ENCODE measurements at regions not wholly inside any gene's neighbourhood (a gene's known extent, or its start where the extent isn't known, plus 50 kb on each side); places are given as distances from the start of the nearest gene placed in this dataset.

GRCh38 chr7:41383596-41383995 lies 319.3 kb downstream of the INHBA start:
- DNase-seq (no peak), FAIRE-seq (no peak)
- Histone ChIP-seq H3K4me1 (ENCODE audit: control insufficient read depth in 3 of 3, insufficient read depth in 2 of 3, low read depth in 1 of 3, low read length in 2 of 3) (no peaks in the 10 kb centered on the region), H3K27ac (ENCODE audit: low read depth in 1 of 3, low read length in 2 of 3) (no peak overlapping the region), H3K36me3 (ENCODE audit: control insufficient read depth in 3 of 3, insufficient read depth in 2 of 3, low read depth in 1 of 3, low read length in 3 of 3) (no peaks in the 10 kb centered on the region), H3K9me3 (ENCODE audit: control insufficient read depth in 2 of 2, insufficient read depth in 1 of 2, low read depth in 1 of 2, low read length in 1 of 2) (no peaks in the 10 kb centered on the region), H3K4me3 (ENCODE audit: low read depth in 1 of 3, low read length in 3 of 3) (no peak overlapping the region), H3K27me3 (ENCODE audit: control insufficient read depth in 3 of 3, insufficient read depth in 3 of 3, low read length in 3 of 3) (no peaks in the 10 kb centered on the region)
- WGBS, 3 donors: 56 to 79% (median 68%) methylated on average over 3 of the region's 3 CpGs

GRCh38 chr7:41378156-41378555 lies 324.7 kb downstream of the INHBA start:
- no peaks in the 10 kb centered on the region for H3K36me3 ChIP-seq (ENCODE audit: control insufficient read depth in 3 of 3, insufficient read depth in 2 of 3, low read depth in 1 of 3, low read length in 3 of 3)
- no peak for DNase-seq
- 50 to 67% (median 65%) methylated on average over 2 of the region's 2 CpGs for WGBS, 3 donors

GRCh38 chr7:41375582-41375981 lies 327.3 kb downstream of the INHBA start:
- no peaks in the 10 kb centered on the region for H3K9me3 ChIP-seq (ENCODE audit: control insufficient read depth in 2 of 2, insufficient read depth in 1 of 2, low read depth in 1 of 2, low read length in 1 of 2)
- DNase-seq (no peak), FAIRE-seq (no peak)
- H3K27me3 ChIP-seq (ENCODE audit: control insufficient read depth in 3 of 3, insufficient read depth in 3 of 3, low read length in 3 of 3): no peaks in the 10 kb centered on the region
- H3K4me1 ChIP-seq (ENCODE audit: control insufficient read depth in 3 of 3, insufficient read depth in 2 of 3, low read depth in 1 of 3, low read length in 2 of 3): no peaks in the 10 kb centered on the region
- no peak overlapping the region for H3K4me3 ChIP-seq (ENCODE audit: low read depth in 1 of 3, low read length in 3 of 3)
- no peaks in the 10 kb centered on the region for H3K36me3 ChIP-seq (ENCODE audit: control insufficient read depth in 3 of 3, insufficient read depth in 2 of 3, low read depth in 1 of 3, low read length in 3 of 3)
- H3K27ac ChIP-seq (ENCODE audit: low read depth in 1 of 3, low read length in 2 of 3): no peak overlapping the region
- 69 to 86% (median 81%) methylated on average over 1 of the region's 1 CpG for WGBS, 3 donors

More at GRCh38 chr7:41378156-41378555, 324.7 kb downstream of the INHBA start:
- Histone ChIP-seq H3K4me3 (ENCODE audit: low read depth in 1 of 3, low read length in 3 of 3) (no peak overlapping the region), H3K27me3 (ENCODE audit: control insufficient read depth in 3 of 3, insufficient read depth in 3 of 3, low read length in 3 of 3) (no peaks in the 10 kb centered on the region), H3K9me3 (ENCODE audit: control insufficient read depth in 2 of 2, insufficient read depth in 1 of 2, low read depth in 1 of 2, low read length in 1 of 2) (no peaks in the 10 kb centered on the region), H3K27ac (ENCODE audit: low read depth in 1 of 3, low read length in 2 of 3) (no peak overlapping the region), H3K4me1 (ENCODE audit: control insufficient read depth in 3 of 3, insufficient read depth in 2 of 3, low read depth in 1 of 3, low read length in 2 of 3) (no peaks in the 10 kb centered on the region)
- FAIRE-seq: no peak

GRCh38 chr7:41374150-41374848 lies 328.6 kb downstream of the INHBA start:
- Histone ChIP-seq H3K4me1 (ENCODE audit: control insufficient read depth in 3 of 3, insufficient read depth in 2 of 3, low read depth in 1 of 3, low read length in 2 of 3) (no peaks in the 10 kb centered on the region), H3K4me3 (ENCODE audit: low read depth in 1 of 3, low read length in 3 of 3) (no peak overlapping the region), H3K36me3 (ENCODE audit: control insufficient read depth in 3 of 3, insufficient read depth in 2 of 3, low read depth in 1 of 3, low read length in 3 of 3) (no peaks in the 10 kb centered on the region), H3K9me3 (ENCODE audit: control insufficient read depth in 2 of 2, insufficient read depth in 1 of 2, low read depth in 1 of 2, low read length in 1 of 2) (no peaks in the 10 kb centered on the region), H3K27ac (ENCODE audit: low read depth in 1 of 3, low read length in 2 of 3) (no peak overlapping the region), H3K27me3 (ENCODE audit: control insufficient read depth in 3 of 3, insufficient read depth in 3 of 3, low read length in 3 of 3) (no peaks in the 10 kb centered on the region)
- no peak for FAIRE-seq
- DNase-seq: no peak
- 68 to 77% (median 72%) methylated on average over 6 of the region's 6 CpGs for WGBS, 3 donors

GRCh38 chr7:41367967-41368882 lies 334.7 kb downstream of the INHBA start:
- Histone ChIP-seq H3K36me3 (ENCODE audit: control insufficient read depth in 3 of 3, insufficient read depth in 2 of 3, low read depth in 1 of 3, low read length in 3 of 3) (no peaks in the 10 kb centered on the region), H3K4me1 (ENCODE audit: control insufficient read depth in 3 of 3, insufficient read depth in 2 of 3, low read depth in 1 of 3, low read length in 2 of 3) (no peaks in the 10 kb centered on the region), H3K4me3 (ENCODE audit: low read depth in 1 of 3, low read length in 3 of 3) (no peak overlapping the region), H3K9me3 (ENCODE audit: control insufficient read depth in 2 of 2, insufficient read depth in 1 of 2, low read depth in 1 of 2, low read length in 1 of 2) (no peaks in the 10 kb centered on the region), H3K27me3 (ENCODE audit: control insufficient read depth in 3 of 3, insufficient read depth in 3 of 3, low read length in 3 of 3) (no peaks in the 10 kb centered on the region), H3K27ac (ENCODE audit: low read depth in 1 of 3, low read length in 2 of 3) (no peak overlapping the region)
- WGBS, 3 donors: 69 to 86% (median 86%) methylated on average over 11 of the region's 11 CpGs
- DNase-seq (no peak), FAIRE-seq (no peak)

- Histone ChIP-seq H3K27me3 (ENCODE audit: control insufficient read depth in 3 of 3, insufficient read depth in 3 of 3, low read length in 3 of 3) (no peaks in the 10 kb centered on the region), H3K4me1 (ENCODE audit: control insufficient read depth in 3 of 3, insufficient read depth in 2 of 3, low read depth in 1 of 3, low read length in 2 of 3) (no peaks in the 10 kb centered on the region), H3K4me3 (ENCODE audit: low read depth in 1 of 3, low read length in 3 of 3) (no peak overlapping the region), H3K36me3 (ENCODE audit: control insufficient read depth in 3 of 3, insufficient read depth in 2 of 3, low read depth in 1 of 3, low read length in 3 of 3) (no peaks in the 10 kb centered on the region), H3K27ac (ENCODE audit: low read depth in 1 of 3, low read length in 2 of 3) (no peak overlapping the region), H3K9me3 (ENCODE audit: control insufficient read depth in 2 of 2, insufficient read depth in 1 of 2, low read depth in 1 of 2, low read length in 1 of 2) (no peaks in the 10 kb centered on the region)
- no peak for FAIRE-seq
- no peak for DNase-seq
- WGBS, 3 donors: 20 to 43% (median 20%) methylated on average over 1 of the region's 1 CpG
Observed at GRCh38 chr7:41351091-41351490, 351.8 kb downstream of the INHBA start.

- H3K27me3 ChIP-seq (ENCODE audit: control insufficient read depth in 3 of 3, insufficient read depth in 3 of 3, low read length in 3 of 3): no peaks in the 10 kb centered on the region
- H3K27ac ChIP-seq (ENCODE audit: low read depth in 1 of 3, low read length in 2 of 3): no peak overlapping the region
- no peaks in the 10 kb centered on the region for H3K4me1 ChIP-seq (ENCODE audit: control insufficient read depth in 3 of 3, insufficient read depth in 2 of 3, low read depth in 1 of 3, low read length in 2 of 3)
- DNase-seq (no peak), FAIRE-seq (no peak)
- H3K36me3 ChIP-seq (ENCODE audit: control insufficient read depth in 3 of 3, insufficient read depth in 2 of 3, low read depth in 1 of 3, low read length in 3 of 3): no peaks in the 10 kb centered on the region
- 83 to 91% (median 87%) methylated on average over 5 of the region's 5 CpGs for WGBS, 3 donors
- no peaks in the 10 kb centered on the region for H3K9me3 ChIP-seq (ENCODE audit: control insufficient read depth in 2 of 2, insufficient read depth in 1 of 2, low read depth in 1 of 2, low read length in 1 of 2)
- no peak overlapping the region for H3K4me3 ChIP-seq (ENCODE audit: low read depth in 1 of 3, low read length in 3 of 3)
Observed at GRCh38 chr7:41346878-41347277, 356.0 kb downstream of the INHBA start.

GRCh38 chr7:41339913-41340676 lies 362.8 kb downstream of the INHBA start:
- 66 to 74% (median 66%) methylated on average over 8 of the region's 8 CpGs for WGBS, 3 donors
- H3K9me3 ChIP-seq (ENCODE audit: control insufficient read depth in 2 of 2, insufficient read depth in 1 of 2, low read depth in 1 of 2, low read length in 1 of 2): no peaks in the 10 kb centered on the region
- no peaks in the 10 kb centered on the region for H3K27me3 ChIP-seq (ENCODE audit: control insufficient read depth in 3 of 3, insufficient read depth in 3 of 3, low read length in 3 of 3)
- no peak overlapping the region for H3K4me3 ChIP-seq (ENCODE audit: low read depth in 1 of 3, low read length in 3 of 3)
- no peaks in the 10 kb centered on the region for H3K36me3 ChIP-seq (ENCODE audit: control insufficient read depth in 3 of 3, insufficient read depth in 2 of 3, low read depth in 1 of 3, low read length in 3 of 3)
- FAIRE-seq (no peak), DNase-seq (no peak)
- H3K27ac ChIP-seq (ENCODE audit: low read depth in 1 of 3, low read length in 2 of 3): no peak overlapping the region
- no peaks in the 10 kb centered on the region for H3K4me1 ChIP-seq (ENCODE audit: control insufficient read depth in 3 of 3, insufficient read depth in 2 of 3, low read depth in 1 of 3, low read length in 2 of 3)
